22Rv1 (cell line): ENCODE measurements at regions not wholly inside any gene's neighbourhood (a gene's known extent, or its start where the extent isn't known, plus 50 kb on each side); places are given as distances from the start of the nearest gene placed in this dataset.

Source experiments
- ZFX ChIP-seq: fragments of 450-650 bp; IDR thresholded peaks from 2 replicates; pipeline ENCODE4 v1.6.1; 2017; ENCODE audit warnings: antibody characterized with exemption, borderline replicate concordance
- TF ChIP-seq, protein P1 (sequence below): fragments of 450-650 bp; IDR thresholded peaks from 2 replicates; pipeline ENCODE4 v1.5.1; 2017; ENCODE audit warnings: mild to moderate bottlenecking

DNA sequence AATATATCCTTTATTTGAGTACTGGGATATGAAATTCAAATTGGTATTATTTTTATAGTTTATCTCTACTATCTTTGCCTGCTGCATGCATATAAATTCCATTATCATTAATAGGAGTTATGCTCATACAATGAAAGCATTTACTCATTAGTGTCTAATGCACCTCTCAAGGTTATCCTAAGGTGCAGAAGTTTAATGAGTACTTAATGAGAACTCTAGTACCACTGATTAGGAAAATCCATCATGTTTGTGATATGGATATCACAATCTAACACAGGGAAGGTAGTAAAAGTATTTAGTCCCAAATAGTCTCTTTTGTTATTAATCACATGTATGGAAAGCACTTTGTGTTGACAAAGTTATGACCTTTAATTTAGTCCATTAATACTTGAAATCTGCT is 77.2 kb upstream of the SLC10A2 start:
- TF ChIP-seq, protein P1, sequence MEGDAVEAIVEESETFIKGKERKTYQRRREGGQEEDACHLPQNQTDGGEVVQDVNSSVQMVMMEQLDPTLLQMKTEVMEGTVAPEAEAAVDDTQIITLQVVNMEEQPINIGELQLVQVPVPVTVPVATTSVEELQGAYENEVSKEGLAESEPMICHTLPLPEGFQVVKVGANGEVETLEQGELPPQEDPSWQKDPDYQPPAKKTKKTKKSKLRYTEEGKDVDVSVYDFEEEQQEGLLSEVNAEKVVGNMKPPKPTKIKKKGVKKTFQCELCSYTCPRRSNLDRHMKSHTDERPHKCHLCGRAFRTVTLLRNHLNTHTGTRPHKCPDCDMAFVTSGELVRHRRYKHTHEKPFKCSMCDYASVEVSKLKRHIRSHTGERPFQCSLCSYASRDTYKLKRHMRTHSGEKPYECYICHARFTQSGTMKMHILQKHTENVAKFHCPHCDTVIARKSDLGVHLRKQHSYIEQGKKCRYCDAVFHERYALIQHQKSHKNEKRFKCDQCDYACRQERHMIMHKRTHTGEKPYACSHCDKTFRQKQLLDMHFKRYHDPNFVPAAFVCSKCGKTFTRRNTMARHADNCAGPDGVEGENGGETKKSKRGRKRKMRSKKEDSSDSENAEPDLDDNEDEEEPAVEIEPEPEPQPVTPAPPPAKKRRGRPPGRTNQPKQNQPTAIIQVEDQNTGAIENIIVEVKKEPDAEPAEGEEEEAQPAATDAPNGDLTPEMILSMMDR = no peak
- TF ChIP-seq ZFX = no peak
